ENCODE measurements at regions not wholly inside any gene's neighbourhood (a gene's known extent, or its start where the extent isn't known, plus 50 kb on each side); places are given as distances from the start of the nearest gene placed in this dataset.

GRCh38 chr3:25355034-25355885, 72.8 kb upstream of the RARB start:
- in situ Hi-C loops (cut with MboI) (no loop called here), intact Hi-C loops (cut with micrococcal nuclease; ENCODE audit: unreplicated experiment) (no loop called here)
- ATAC-seq (no peak), FAIRE-seq (peak; percentile 7), DNase-seq (ENCODE audit: low read depth, low spot score) (no peak)
- no TSS peak for BruUV-seq (replicated peaks)
- CTCF ChIA-PET = interaction anchor here (1.1 kb wide), 1 partner anchor 9 kb away, joined by 3 read pairs; no protein-coding TSS in a partner anchor
- no peak overlapping the region for H3K27ac ChIP-seq (ENCODE audit: control insufficient read depth, insufficient read depth)
- no peaks in the 10 kb centered on the region for H3K4me1 ChIP-seq (ENCODE audit: control insufficient read depth, insufficient read depth, low read length)
- POLR2A ChIA-PET = no interaction called here
- H3K27me3 ChIP-seq (replicated peaks in 1 of 2; ENCODE audit: control insufficient read depth in 2 of 2, insufficient read depth in 2 of 2, low read length in 1 of 2) = no peaks in the 10 kb centered on the region
- H4K20me1 ChIP-seq (ENCODE audit: control insufficient read depth, insufficient read depth) = no peaks in the 10 kb centered on the region
- SMC1A ChIA-PET (ENCODE audit: uncharacterized antibody, unreplicated experiment) = interaction anchor here (0.6 kb wide), 1 partner anchor 45 kb away, joined by 3 read pairs; no protein-coding TSS in a partner anchor
- RAD21 ChIA-PET (ENCODE audit: unreplicated experiment) = no interaction called here
- H3K9me3 ChIP-seq (replicated peaks; ENCODE audit: control insufficient read depth, insufficient read depth, low read length) = no peaks in the 10 kb centered on the region
- TF ChIP-seq ZBTB4 (CRISPR knock-in tag; IDR thresholded peaks at IDR 0.05) (no peak), TARDBP (IDR thresholded peaks at IDR 0.05; ENCODE audit: borderline replicate concordance) (no peak), TBL1XR1 (IDR thresholded peaks at IDR 0.05; ENCODE audit: low read depth, low read length) (no peak), ZSCAN29 (IDR thresholded peaks at IDR 0.05) (no peak), NR2C2 (IDR thresholded peaks at IDR 0.05; ENCODE audit: borderline replicate concordance, control insufficient read depth, insufficient read length, low read depth) (no peak)
- H3K4me2 ChIP-seq (ENCODE audit: control insufficient read depth, insufficient read depth) = no peak overlapping the region
- no peak overlapping the region for H3K9ac ChIP-seq (ENCODE audit: control insufficient read depth, insufficient read depth, low read length)
- H2AFZ ChIP-seq (ENCODE audit: control insufficient read depth, low read depth, low read length) = no peak overlapping the region
- no peaks in the 10 kb centered on the region for H3K79me2 ChIP-seq (ENCODE audit: control insufficient read depth, insufficient read depth, low read length)
- WGBS (ENCODE audit: insufficient coverage, insufficient replicate concordance, low lambda C conversion rate, missing lambda C conversion rate) = 15% methylated on average over 4 of the region's 4 CpGs
- H3K4me3 ChIP-seq = no peak overlapping the region
- no peaks in the 10 kb centered on the region for H3K36me3 ChIP-seq (ENCODE audit: control insufficient read depth in 2 of 2, insufficient read depth in 2 of 2, low read length in 1 of 2)

All from GM12878 (cell line).